HCT116 (cell line): ENCODE measurements at regions not wholly inside any gene's neighbourhood (a gene's known extent, or its start where the extent isn't known, plus 50 kb on each side); places are given as distances from the start of the nearest gene placed in this dataset.

Experiments used
- ATAC-seq: fragments of 200-7000 bp; cut with Tn5 transposase; 2 replicates; pipeline ENCODE4 v1.9.1; 2020; ENCODE audit warnings: mild to moderate bottlenecking, moderate library complexity
- BruUV-seq: library from RNA; stranded (reverse); fragments of 400-500 nt; replicated peaks from 2 replicates; lab custom pipeline; 2021; lab: Mats Ljungman, UMichigan
- CTCF ChIA-PET: fragments of 300-600 bp; sonication (Branson Sonifier 250); formaldehyde crosslinking; loops from one replicate; lab custom pipeline; 2021; ENCODE audit warnings: antibody characterized with exemption; lab: Charles Lee
- POLR2A ChIA-PET: fragments of 300-600, 350-600 bp; sonication (Branson Sonifier 250); formaldehyde crosslinking; loops from one replicate; lab custom pipeline; 2021; ENCODE audit warnings: antibody characterized with exemption; lab: Charles Lee
- RAD21 ChIA-PET, 2 experiments: fragments of 300-600 bp; sonication (Branson Sonifier 250); formaldehyde crosslinking; loops; one replicate each; lab custom pipeline; 2023; ENCODE audit warnings: low total read pairs in 2 of 2; ENCODE audit not compliant: uncharacterized antibody in 2 of 2, unreplicated experiment in 2 of 2, low non-redundant PET in 1 of 2; lab: Charles Lee
- DNase-seq: peaks from one replicate; pipeline ENCODE4 v3.0.0-alpha.2; 2010; ENCODE audit warnings: low read depth, low spot score
- H2AFZ ChIP-seq: fragments of 200-600 bp; shearing (Covaris generic), sonication (generic); 2 replicates; pipeline ENCODE4 v1.6.1; 2017; ENCODE audit warnings: low read depth, mixed run types, mixed read lengths, antibody characterized with exemption, low read length; ENCODE audit not compliant: poor library complexity, severe bottlenecking
- H3K27ac ChIP-seq: 2 replicates; pipeline ENCODE4 v1.5.1; 2012; ENCODE audit warnings: low read depth, low read length
- H3K27me3 ChIP-seq: fragments of 200-600 bp; sonication (generic); 2 replicates; pipeline ENCODE4 v1.6.1; 2016; ENCODE audit warnings: mixed run types, low read length, mixed read lengths; ENCODE audit not compliant: insufficient read depth
- H3K36me3 ChIP-seq, 2 experiments: fragments of 200-500 bp in 1 of 2; fragments of 200-600 bp in 1 of 2; sonication (Bioruptor generic) in 1 of 2; sonication (generic) in 1 of 2; 2 replicates each; pipeline versions ENCODE4 v1.5.1 to v1.6.1; 2014 to 2016; ENCODE audit warnings: low read length in 2 of 2, inconsistent platforms in 1 of 2, mixed read lengths in 1 of 2, mixed run types in 1 of 2; ENCODE audit not compliant: insufficient read depth in 2 of 2, control insufficient read depth in 1 of 2
- H3K4me1 ChIP-seq, 2 experiments: fragments of 200-600 bp in 1 of 2; sonication (generic) in 1 of 2; 2 replicates each; pipeline versions ENCODE4 v1.5.1 to v1.6.1; 2012 to 2017; ENCODE audit warnings: low read length in 2 of 2, inconsistent platforms in 1 of 2, mild to moderate bottlenecking in 1 of 2, mixed read lengths in 1 of 2, mixed run types in 1 of 2, moderate library complexity in 1 of 2; ENCODE audit not compliant: insufficient read depth in 2 of 2, control insufficient read depth in 1 of 2
- H3K4me2 ChIP-seq: fragments of 200-600 bp; sonication (generic); 2 replicates; pipeline ENCODE4 v1.6.1; 2017; ENCODE audit warnings: mixed run types, low read length, mixed read lengths
- H3K4me3 ChIP-seq, 2 experiments: fragments of 200-600 bp in 1 of 2; sonication (generic) in 1 of 2; replicated peaks in 1 of 2; 2 replicates each; pipeline ENCODE4 v1.5.1; 2011 to 2016; ENCODE audit warnings: low read length in 2 of 2, control low read depth in 1 of 2, low read depth in 1 of 2, mild to moderate bottlenecking in 1 of 2, mixed read lengths in 1 of 2, mixed run types in 1 of 2
- H3K79me2 ChIP-seq: fragments of 200-600 bp; sonication (generic); 2 replicates; pipeline ENCODE4 v1.6.1; 2017; ENCODE audit warnings: mild to moderate bottlenecking, mixed run types, low read length, moderate library complexity, mixed read lengths; ENCODE audit not compliant: insufficient read depth
- H3K9ac ChIP-seq: fragments of 200-600 bp; sonication (generic); 2 replicates; pipeline ENCODE4 v1.6.1; 2016; ENCODE audit warnings: low read length, mixed read lengths
- H3K9me2 ChIP-seq: fragments of 200-600 bp; sonication (generic), shearing (Covaris generic); 2 replicates; pipeline ENCODE4 v1.6.1; 2017; ENCODE audit warnings: mixed run types, mild to moderate bottlenecking, moderate library complexity; ENCODE audit not compliant: insufficient read depth
- H3K9me3 ChIP-seq, 2 experiments: fragments of 200-500 bp in 1 of 2; fragments of 200-600 bp in 1 of 2; sonication (Bioruptor generic) in 1 of 2; sonication (generic) in 1 of 2; 2 replicates each; pipeline ENCODE4 v1.6.1; 2014 to 2017; ENCODE audit warnings: low read length in 2 of 2, mixed read lengths in 2 of 2, inconsistent platforms in 1 of 2, low read depth in 1 of 2, mild to moderate bottlenecking in 1 of 2, mixed run types in 1 of 2, moderate library complexity in 1 of 2; ENCODE audit not compliant: control insufficient read depth in 1 of 2, insufficient read depth in 1 of 2
- H4K20me1 ChIP-seq: fragments of 200-600 bp; sonication (generic), shearing (Covaris generic); 2 replicates; pipeline ENCODE4 v1.6.1; 2017; ENCODE audit warnings: mixed run types, mild to moderate bottlenecking, moderate library complexity; ENCODE audit not compliant: insufficient read depth
- CEBPB ChIP-seq: IDR thresholded peaks from 2 replicates; pipeline ENCODE4 v1.6.1; 2012; ENCODE audit warnings: low read depth
- CTCF ChIP-seq, 3 experiments: fragments of 200-600 bp in 1 of 3; sonication (generic) in 1 of 3; IDR thresholded peaks in 2 of 3; conservative IDR thresholded peaks in 1 of 3; 2 replicates each; pipeline ENCODE4 v1.5.1; 2012 to 2017; ENCODE audit warnings: low read depth in 2 of 3, low read length in 2 of 3, antibody characterized with exemption in 1 of 3, borderline replicate concordance in 1 of 3, control low read depth in 1 of 3, mild to moderate bottlenecking in 1 of 3, mixed read lengths in 1 of 3, mixed run types in 1 of 3, moderate library complexity in 1 of 3; ENCODE audit not compliant: insufficient read depth in 1 of 3
- EGR1 ChIP-seq: IDR thresholded peaks from 2 replicates; pipeline ENCODE4 v1.6.1; 2012; ENCODE audit warnings: low read depth
- EZH2 ChIP-seq: fragments of 200-600 bp; sonication (generic); IDR thresholded peaks from 2 replicates; pipeline ENCODE4 v1.6.1; 2017; ENCODE audit warnings: antibody characterized with exemption, mixed run types
- FOSL1 ChIP-seq: IDR thresholded peaks from 2 replicates; pipeline ENCODE4 v1.6.1; 2012; ENCODE audit warnings: low read depth
- JUND ChIP-seq: IDR thresholded peaks from 2 replicates; pipeline ENCODE4 v1.6.1; 2012
- MAX ChIP-seq: IDR thresholded peaks from 2 replicates; pipeline ENCODE4 v1.6.1; 2012
- POLR2A ChIP-seq: IDR thresholded peaks from 2 replicates; pipeline ENCODE4 v1.7.0; 2011; ENCODE audit warnings: borderline replicate concordance; ENCODE audit not compliant: insufficient read depth, insufficient read length; ENCODE audit errors: extremely low read depth
- POLR2AphosphoS5 ChIP-seq: IDR thresholded peaks from 2 replicates; pipeline ENCODE4 v1.6.1; 2011; ENCODE audit warnings: mild to moderate bottlenecking, low read depth, low read length, moderate library complexity
- REST ChIP-seq: IDR thresholded peaks from 2 replicates; pipeline ENCODE4 v1.6.1; 2012; ENCODE audit warnings: low read depth
- SIN3A ChIP-seq: IDR thresholded peaks from 2 replicates; pipeline ENCODE4 v1.6.1; 2012; ENCODE audit warnings: low read depth
- SP1 ChIP-seq: IDR thresholded peaks from 2 replicates; pipeline ENCODE4 v1.6.1; 2012; ENCODE audit warnings: low read depth
- SRF ChIP-seq: IDR thresholded peaks from 2 replicates; pipeline ENCODE4 v1.6.1; 2012; ENCODE audit warnings: low read depth
- TCF7L2 ChIP-seq: IDR thresholded peaks from 2 replicates; pipeline ENCODE4 v1.7.0; 2011; ENCODE audit warnings: borderline replicate concordance, inconsistent platforms; ENCODE audit not compliant: insufficient read depth, insufficient read length; ENCODE audit errors: extremely low read depth
- ZFX ChIP-seq: fragments of 450-650 bp; IDR thresholded peaks from 2 replicates; pipeline ENCODE4 v1.6.1; 2017
- intact Hi-C: fragments of 100-400 bp; cut with micrococcal nuclease; formaldehyde crosslinking; loops from 2 replicates; pipeline ENCODE4 v1.10.0; 2022

GRCh38 chr9:11749396-11749795, 943.8 kb upstream of the TYRP1 start:
- no peaks in the 10 kb centered on the region for H3K4me1 ChIP-seq
- CTCF ChIA-PET, result no interaction called here
- H4K20me1 ChIP-seq, result no peaks in the 10 kb centered on the region
- H3K27ac ChIP-seq, result no peak overlapping the region
- no peak overlapping the region for H3K4me3 ChIP-seq
- POLR2A ChIA-PET, result no interaction called here
- H3K4me2 ChIP-seq, result no peak overlapping the region
- RAD21 ChIA-PET, result no interaction called here
- H3K79me2 ChIP-seq, result no peaks in the 10 kb centered on the region
- DNase-seq (no peak), ATAC-seq (no peak)
- intact Hi-C loops, result no loop called here
- no peak overlapping the region for H2AFZ ChIP-seq
- TF ChIP-seq EZH2 (no peak), SRF (no peak), REST (no peak), POLR2AphosphoS5 (no peak), TCF7L2 (no peak), MAX (no peak), JUND (no peak), CTCF (IDR thresholded peaks at IDR 0.05 in 2 of 3, conservative IDR thresholded peaks at IDR 0.05 in 1 of 3; ENCODE audit: borderline replicate concordance in 1 of 3, insufficient read depth in 1 of 3, low read depth in 2 of 3, low read length in 2 of 3) (no peak), ZFX (no peak), FOSL1 (no peak), EGR1 (no peak), POLR2A (no peak), SIN3A (no peak), CEBPB (no peak), SP1 (no peak)
- H3K9me2 ChIP-seq, result no peaks in the 10 kb centered on the region
- H3K9ac ChIP-seq, result no peak overlapping the region
- H3K27me3 ChIP-seq, result no peaks in the 10 kb centered on the region
- H3K36me3 ChIP-seq, result no peaks in the 10 kb centered on the region
- peaks cover 3 to 7% of the 10 kb centered on the region in 2 experiments; a peak in 2 of 4 replicates for H3K9me3 ChIP-seq
- BruUV-seq, result no TSS peak
